ENCODE measurements at regions not wholly inside any gene's neighbourhood (a gene's known extent, or its start where the extent isn't known, plus 50 kb on each side); places are given as distances from the start of the nearest gene placed in this dataset.

DNA sequence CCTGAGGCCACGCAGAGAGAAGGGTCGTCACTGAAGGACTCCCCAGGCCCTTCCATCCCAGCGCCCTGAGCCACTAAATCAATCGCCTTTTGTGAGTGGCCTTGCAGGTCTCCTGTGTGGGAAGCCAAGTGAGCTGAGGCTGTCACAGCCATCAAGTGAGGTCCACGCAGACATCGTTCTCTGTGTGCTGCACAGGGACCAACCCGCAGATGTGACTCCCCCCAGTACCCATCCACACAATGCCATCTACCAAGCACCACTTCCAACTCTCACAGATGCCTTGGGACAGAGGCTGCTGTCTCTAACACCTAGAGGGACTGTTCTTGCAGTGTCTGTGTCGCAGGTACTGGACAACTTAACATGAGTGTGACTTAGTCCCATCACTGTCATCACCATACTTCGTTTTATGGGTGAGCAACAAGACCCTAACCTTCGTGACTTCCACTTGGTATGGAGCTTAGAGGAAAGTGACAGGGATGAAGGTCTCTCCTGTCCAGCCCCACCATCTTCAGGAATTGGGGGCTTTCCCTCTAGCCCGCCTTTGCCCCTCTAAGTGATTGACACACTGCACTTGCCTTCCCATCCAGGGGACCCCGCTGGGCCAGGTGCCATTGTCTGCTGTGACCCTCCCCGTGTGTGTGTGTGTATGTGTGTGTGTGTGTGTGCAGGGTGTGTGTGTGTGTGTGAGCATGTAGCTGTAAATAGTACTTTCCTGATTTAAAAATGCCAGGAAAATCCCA is 51.4 kb upstream of the TMEM72 start:
- no peak for DNase-seq

DNA sequence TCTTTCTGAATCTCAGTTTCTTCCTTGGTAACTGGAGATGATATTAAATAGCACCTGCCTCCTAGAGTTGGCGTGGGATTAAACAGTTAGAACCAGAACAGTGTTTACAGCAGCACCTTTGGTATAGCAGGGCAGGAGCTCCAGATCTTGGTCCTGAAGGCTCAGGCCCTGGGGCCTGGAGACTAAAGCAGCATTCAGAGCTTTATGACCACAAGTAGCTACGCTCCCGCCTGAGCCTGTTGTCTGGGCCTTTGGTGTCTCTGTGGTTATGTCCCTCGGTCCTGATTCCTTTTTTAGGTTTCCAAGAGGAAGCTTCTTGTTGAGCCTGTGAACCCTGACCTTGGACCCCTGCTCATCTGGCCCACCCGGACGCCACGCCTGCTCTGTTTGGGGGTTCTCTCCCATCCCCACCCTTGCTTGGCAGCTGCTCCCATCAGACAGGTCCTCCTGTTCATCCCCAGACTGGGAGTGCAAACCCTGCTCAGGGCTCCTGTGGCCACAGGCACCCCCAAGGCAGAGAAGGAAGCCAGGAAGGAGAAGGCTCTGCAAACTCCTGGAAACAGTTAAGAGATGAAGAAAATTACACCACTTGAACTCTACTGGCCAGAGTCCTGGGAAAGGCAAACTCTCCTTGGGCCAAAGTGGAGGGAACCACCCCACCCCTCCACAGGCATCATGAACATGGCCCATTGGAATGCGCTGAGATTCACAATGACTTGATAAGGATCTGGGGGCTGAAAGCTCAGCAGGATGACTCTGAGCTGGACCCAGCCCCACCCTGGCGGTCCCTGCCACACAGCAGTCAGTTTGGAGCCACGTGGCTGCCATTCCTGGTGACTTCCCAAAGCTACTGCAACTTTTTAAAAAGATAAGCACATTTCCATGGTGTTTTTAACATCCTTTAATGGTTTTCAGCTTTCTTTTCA is 50.1 kb upstream of the TMEM72 start:
- DNase-seq = no peak

Measured in SIG-M5 (cell line).